GM21367 (cell line): ENCODE measurements at regions not wholly inside any gene's neighbourhood (a gene's known extent, or its start where the extent isn't known, plus 50 kb on each side); places are given as distances from the start of the nearest gene placed in this dataset.

Experiments
- ATAC-seq: cut with Tn5 transposase; IDR thresholded peaks from one replicate; pipeline ENCODE4 v1.9.1; 2021; ENCODE audit not compliant: unreplicated experiment

- ATAC-seq = no peak
These were observed 199.3 kb downstream of the PCDH18 start for GRCh38 chr4:137333031-137333430.

- ATAC-seq = no peak
These were observed 220.0 kb downstream of the PCDH18 start for GRCh38 chr4:137312257-137312656.

GRCh38 chr4:137310593-137311490 lies 221.5 kb downstream of the PCDH18 start:
- ATAC-seq = no peak

DNA sequence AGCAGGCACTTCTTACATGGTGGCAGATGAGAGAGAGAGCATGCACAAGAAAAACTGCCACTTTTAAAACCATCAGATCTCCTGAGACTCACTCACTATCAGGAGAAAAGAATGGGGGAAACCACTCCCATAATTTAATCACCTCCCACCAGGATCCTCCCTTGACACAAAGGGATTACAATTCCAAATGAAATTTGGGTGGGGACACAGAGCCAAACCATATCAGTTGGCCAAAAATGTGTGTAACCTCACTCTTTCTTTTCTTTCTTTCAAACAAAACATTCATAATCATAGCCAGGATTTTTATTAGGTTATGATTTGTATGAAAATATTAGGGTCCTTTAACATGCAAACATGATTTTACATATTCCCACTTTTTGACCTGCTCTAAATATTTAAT lies 222.1 kb downstream of the PCDH18 start:
- no peak for ATAC-seq

GRCh38 chr4:137309424-137309823 lies 222.9 kb downstream of the PCDH18 start:
- ATAC-seq = no peak

GRCh38 chr4:137307806-137308205 lies 224.5 kb downstream of the PCDH18 start:
- ATAC-seq = no peak

DNA sequence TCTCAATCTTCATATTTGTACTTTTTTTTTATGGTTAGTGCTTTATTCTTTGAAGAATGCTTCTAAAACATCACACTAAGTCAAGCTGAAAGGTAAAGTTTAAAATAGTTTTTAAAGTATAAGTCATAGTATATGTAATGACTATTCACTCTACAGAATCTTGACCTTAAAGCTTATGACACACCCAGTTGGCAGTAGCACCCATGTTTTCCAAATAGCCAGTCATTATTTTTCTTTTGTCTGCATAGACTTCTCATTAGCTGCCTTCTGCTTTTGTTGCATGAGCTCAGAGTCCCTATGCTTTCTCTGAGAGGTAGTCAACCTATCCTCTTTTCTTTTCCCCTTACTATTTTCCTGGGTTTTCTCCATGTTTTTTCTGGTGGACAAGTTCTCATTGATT lies 231.5 kb downstream of the PCDH18 start:
- ATAC-seq = no peak

- ATAC-seq = no peak
These were observed 233.0 kb downstream of the PCDH18 start for GRCh38 chr4:137299281-137299680.

DNA sequence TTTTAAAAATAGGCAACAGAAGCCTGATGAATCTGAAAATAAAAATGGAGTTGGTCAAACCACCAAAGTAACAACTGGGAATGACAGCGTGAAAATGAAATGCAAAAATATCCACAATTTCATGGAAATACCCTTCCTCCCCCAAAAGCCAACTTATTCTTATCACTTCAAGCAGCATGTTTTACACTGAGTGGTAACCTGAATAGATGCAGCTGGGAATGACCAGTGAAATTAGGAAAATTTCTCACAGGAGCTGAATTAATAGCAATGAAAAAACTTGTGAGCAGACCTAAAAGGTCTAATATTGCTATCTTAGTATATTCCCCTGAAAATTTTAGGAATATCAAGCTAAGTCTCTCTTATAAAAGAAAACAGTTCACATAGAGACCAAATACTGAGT lies 239.0 kb downstream of the PCDH18 start:
- ATAC-seq = no peak

GRCh38 chr4:137283737-137284136 lies 248.6 kb downstream of the PCDH18 start:
- no peak for ATAC-seq

DNA sequence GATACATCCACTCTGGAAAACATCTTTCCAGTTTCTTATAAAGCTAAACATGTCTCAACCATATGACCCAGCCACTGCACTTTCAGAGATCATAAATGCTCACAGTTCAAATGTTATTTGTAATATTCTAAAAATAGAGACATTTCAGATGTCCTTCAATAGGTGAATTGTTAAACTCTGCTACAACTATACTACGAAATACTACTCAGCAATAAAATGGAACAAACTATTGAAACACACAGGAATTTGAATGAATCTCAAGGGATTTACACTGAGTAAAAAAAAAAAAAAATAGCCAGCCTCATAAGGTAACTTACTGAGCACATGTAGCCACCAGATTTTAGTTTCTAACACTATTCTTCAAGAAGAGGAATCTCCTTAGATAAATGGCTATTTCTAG lies 253.9 kb downstream of the PCDH18 start:
- ATAC-seq = no peak

DNA sequence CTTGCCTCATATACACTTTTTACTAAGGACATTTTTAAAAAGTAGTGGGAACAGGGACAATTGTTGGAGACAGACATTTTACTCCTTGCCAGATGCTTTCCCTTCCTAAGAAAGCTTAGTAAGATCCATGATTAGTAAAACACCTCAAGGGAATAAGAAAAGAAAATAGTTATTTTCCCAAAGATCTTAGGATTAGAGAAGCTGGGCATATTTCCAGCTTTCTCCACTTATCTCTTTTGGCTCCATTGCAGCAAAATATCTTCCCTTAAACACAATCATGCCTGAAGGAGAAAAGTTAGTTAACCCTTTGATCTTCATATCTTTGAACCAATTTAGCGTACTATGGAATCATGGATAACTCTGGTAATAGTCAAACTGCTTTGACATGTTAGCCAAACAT lies 257.9 kb downstream of the PCDH18 start:
- ATAC-seq = no peak

- no peak for ATAC-seq
These were observed 265.3 kb downstream of the PCDH18 start for GRCh38 chr4:137267024-137267423.

- no peak for ATAC-seq
These were observed 265.8 kb downstream of the PCDH18 start for GRCh38 chr4:137266511-137266910.

DNA sequence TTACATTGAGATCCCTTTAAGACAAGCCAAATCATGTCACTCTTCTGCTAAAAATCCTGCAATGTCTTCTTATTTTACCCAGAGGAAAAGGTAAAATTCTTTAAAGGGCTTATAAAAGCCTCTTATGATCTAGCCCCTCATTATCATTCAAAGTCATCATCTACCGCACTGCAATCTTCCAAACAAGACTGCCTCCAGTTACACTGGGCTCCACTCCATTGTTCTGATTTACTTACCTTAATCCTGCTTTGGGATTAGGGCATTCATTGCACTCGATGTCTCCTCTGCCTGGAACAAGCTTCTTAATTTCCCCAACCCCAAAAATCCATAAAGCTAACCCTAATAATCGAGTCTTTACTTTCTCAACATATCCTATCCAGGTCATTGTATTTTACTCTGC lies 269.1 kb downstream of the PCDH18 start:
- no peak for ATAC-seq

- ATAC-seq = no peak
These were observed 278.3 kb downstream of the PCDH18 start for GRCh38 chr4:137253949-137254348.

GRCh38 chr4:137249112-137249511 lies 283.2 kb downstream of the PCDH18 start:
- ATAC-seq = no peak

- no peak for ATAC-seq
These were observed 293.7 kb downstream of the PCDH18 start for GRCh38 chr4:137238456-137239162.

DNA sequence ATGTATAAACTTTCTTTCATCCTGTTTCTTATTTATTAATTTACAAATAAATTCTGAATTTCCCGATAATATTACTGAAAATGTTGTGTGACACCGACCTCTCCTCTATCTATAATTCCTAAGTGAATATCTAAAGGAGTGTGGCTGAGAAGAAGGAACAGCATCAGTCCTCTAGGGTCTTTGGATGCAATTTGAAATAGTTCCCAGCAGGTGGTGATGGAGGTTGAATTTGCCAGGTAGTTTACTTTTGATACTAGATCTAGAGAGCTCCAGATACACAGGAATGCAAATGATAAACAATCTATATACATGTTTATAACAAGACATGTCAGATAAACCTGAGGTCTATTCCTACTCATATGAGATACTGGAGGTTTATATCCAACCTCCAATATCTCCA lies 305.4 kb downstream of the PCDH18 start:
- no peak for ATAC-seq

GRCh38 chr4:137226221-137226620 lies 306.1 kb downstream of the PCDH18 start:
- no peak for ATAC-seq

DNA sequence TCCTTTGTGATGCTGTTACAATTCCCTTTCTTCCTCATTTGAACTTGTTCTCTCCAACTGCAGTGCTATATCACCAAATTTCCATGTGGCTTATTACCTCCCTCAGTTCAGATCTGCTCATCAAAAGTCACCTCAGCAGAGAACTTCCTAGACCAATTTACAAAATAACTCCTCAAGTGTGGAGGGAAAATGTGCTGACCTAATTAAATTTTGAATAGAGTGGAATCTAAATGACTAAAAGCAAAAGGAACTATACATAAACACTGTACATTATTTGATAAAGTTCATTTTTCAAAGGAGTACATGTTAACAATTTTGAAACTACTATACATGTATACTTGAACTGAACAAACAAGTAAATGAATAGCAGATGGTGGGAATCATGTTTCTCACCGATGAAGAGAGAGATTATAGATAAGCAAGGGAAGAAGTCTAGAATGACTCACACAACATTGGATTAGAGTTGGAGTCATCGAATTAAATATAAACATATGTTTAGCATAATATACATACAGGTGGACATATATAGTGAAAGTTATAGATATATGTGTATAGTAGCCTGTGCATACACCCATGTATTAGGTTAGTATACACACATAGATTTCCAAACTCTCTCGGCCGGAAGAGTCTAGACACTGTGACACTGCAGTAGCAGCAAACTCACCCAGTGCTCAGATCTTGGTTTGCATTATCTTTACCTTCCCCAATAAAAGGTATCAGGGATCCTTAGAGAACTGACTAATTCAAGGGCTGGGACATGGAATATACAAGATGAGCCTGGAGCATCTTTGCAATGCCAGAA lies 318.7 kb downstream of the PCDH18 start:
- no peak for ATAC-seq

DNA sequence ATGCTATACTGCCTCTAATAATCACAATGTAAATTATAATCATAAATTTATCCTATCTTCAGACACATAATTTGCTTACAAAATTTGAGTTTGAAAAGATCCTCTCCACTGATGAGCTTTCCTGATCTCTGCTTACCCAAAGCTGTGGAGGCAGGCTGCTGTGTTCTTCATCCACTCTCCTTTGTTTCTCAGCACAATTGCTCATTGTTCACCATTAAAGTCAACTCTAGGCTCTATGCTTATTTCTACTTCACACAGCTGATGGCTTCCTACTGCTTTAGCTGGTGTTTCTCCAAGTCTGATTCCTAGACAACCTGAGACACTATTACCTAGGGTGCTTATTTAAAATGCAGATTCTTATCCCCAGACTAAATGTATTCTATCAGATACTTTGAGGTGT lies 319.7 kb downstream of the PCDH18 start:
- ATAC-seq = no peak
